DND-41 (cell line): ENCODE measurements at regions not wholly inside any gene's neighbourhood (a gene's known extent, or its start where the extent isn't known, plus 50 kb on each side); places are given as distances from the start of the nearest gene placed in this dataset.

Source experiments
- CTCF ChIP-seq: IDR thresholded peaks from 2 replicates; pipeline ENCODE4 v1.5.1; 2012; ENCODE audit warnings: borderline replicate concordance, low read length, moderate library complexity, mild to moderate bottlenecking; ENCODE audit not compliant: poor library complexity, severe bottlenecking; ENCODE audit errors: extremely low read depth
- EZH2 ChIP-seq: IDR thresholded peaks from 3 replicates; pipeline ENCODE4 v1.6.1; 2012; ENCODE audit warnings: borderline replicate concordance, low read depth, mild to moderate bottlenecking, moderate library complexity, low read length, inconsistent platforms; ENCODE audit not compliant: severe bottlenecking

GRCh38 chr3:190990898-190991297, 128.4 kb upstream of the GMNC start:
- TF ChIP-seq CTCF (no peak), EZH2 (no peak)
